GM12873 (cell line): ENCODE measurements at regions not wholly inside any gene's neighbourhood (a gene's known extent, or its start where the extent isn't known, plus 50 kb on each side); places are given as distances from the start of the nearest gene placed in this dataset.

ENCODE experiments used
- TF ChIP-seq, protein P1 (sequence below): IDR thresholded peaks from 2 replicates; pipeline ENCODE4 v1.5.1; 2012; ENCODE audit warnings: low read depth, mild to moderate bottlenecking, moderate library complexity, low read length, control low read depth; ENCODE audit not compliant: insufficient read depth; ENCODE audit errors: missing control alignments

GRCh38 chr1:4408380-4408779 lies 246.0 kb upstream of the AJAP1 start:
- TF ChIP-seq, protein P1, sequence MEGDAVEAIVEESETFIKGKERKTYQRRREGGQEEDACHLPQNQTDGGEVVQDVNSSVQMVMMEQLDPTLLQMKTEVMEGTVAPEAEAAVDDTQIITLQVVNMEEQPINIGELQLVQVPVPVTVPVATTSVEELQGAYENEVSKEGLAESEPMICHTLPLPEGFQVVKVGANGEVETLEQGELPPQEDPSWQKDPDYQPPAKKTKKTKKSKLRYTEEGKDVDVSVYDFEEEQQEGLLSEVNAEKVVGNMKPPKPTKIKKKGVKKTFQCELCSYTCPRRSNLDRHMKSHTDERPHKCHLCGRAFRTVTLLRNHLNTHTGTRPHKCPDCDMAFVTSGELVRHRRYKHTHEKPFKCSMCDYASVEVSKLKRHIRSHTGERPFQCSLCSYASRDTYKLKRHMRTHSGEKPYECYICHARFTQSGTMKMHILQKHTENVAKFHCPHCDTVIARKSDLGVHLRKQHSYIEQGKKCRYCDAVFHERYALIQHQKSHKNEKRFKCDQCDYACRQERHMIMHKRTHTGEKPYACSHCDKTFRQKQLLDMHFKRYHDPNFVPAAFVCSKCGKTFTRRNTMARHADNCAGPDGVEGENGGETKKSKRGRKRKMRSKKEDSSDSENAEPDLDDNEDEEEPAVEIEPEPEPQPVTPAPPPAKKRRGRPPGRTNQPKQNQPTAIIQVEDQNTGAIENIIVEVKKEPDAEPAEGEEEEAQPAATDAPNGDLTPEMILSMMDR = no peak

DNA sequence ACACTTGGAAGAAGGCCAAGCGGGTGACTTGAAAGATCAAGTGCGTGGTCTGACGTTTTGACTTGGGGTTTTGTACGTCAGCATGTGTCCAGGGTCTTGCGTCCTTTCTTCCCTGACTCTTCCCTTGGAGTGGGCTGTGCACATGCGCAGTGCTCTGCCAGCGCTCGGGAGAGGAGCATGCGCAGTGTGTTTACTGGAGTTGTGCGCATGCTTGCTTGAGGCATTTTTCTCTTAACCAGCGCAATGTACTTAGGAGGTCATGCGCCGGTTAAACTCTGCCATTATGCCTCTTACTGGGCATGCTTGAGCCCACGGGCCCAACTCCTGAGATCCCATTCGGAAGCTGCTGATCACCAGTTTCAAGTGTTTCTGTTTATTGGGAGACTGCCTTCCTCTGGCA lies 242.5 kb upstream of the AJAP1 start:
- TF ChIP-seq, protein P1 = no peak

DNA sequence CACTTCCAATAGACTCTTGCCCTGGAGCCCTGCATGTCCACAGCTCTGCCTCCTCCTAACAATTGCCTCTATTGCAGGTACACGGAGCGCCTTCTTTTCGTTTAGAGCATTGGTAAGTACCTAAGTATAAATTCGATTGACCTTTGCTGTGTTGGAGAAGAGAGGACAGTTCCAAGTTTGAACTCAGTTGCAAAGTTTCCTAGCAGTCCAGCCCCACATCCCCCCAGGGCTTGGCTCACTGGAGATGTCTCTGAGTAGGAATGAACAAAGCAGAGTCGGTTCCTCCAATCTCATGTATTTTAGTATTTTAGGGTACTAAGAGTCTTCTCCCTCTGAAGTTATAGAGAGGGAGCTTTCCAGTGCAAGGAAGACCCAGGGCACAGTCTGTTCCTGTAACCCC lies 238.9 kb upstream of the AJAP1 start:
- TF ChIP-seq, protein P1 = no peak

DNA sequence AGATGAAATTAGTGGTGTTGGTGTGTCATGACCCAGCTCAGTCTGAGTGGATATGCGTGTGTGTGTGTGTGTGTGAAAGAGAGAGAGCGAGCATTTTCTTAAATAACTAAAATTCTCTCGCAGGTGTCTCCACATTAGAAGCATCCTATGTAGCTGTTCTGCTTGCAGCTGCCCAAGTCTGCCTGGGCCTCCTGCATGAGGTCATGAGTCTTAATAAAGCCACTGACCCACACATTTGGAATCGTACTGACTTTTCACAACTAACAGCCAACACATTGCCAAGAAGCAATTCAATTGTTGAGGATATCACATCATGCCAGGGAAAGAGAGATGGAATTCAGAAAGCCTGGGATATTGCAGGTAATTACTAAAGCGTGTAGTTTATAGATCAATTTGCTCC lies 238.2 kb upstream of the AJAP1 start:
- TF ChIP-seq, protein P1 = no peak

DNA sequence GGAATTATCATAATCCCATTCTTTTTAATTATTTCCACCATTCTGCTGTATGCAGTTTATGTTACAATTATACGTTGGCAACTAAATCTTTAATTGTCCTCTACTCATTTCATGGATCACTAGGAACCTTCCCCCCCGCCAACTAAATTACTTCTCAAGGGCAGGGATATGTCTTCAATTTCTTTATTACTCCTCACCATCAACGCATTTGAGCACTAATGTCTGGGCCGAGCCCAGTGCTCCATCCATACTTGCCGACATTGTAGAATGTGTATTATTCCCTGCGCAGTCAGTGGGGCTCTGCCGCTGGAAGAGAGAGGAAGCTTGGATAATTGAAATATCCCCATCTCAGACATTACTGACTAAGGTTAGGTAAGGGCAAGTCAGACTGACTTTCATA lies 236.4 kb upstream of the AJAP1 start:
- TF ChIP-seq, protein P1 = no peak

GRCh38 chr1:4421986-4422385 lies 232.4 kb upstream of the AJAP1 start:
- TF ChIP-seq, protein P1 = no peak

DNA sequence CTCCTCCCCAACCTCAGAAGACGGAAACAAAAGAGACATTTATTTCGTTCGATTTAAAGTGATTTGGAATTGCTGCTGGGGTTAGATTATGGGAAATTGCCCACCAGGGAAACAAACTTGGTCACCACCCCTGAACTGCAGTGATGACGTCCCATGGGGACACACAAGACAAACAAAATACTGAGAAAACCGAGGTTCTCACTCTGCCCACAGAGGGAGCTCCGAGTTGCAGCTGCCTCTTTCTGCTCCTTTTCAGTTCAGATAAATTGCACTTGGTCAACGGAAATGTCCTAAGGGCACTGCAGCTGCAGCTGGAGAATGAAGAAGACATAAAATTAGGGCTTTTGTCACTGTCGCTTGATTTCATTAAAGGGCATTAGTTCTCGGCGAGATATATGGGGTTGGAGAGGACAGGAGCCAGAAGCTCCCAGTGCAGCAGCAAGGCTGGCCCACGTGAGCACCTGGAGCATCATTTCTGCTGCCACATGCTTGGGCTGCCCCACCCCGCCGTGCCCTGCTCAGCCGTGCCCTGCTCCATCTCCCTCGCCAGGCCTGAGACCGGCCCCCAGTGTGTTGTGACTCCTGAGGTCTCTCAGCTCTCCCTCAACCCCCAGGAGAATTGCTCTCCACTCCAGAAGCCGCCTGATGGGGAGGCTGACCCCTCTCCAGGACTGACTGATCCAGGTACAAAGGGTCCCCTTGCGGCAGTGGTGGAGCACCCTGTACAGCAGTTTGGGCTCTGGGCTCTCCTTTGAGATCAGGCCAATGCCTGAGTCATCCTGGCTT lies 231.7 kb upstream of the AJAP1 start:
- TF ChIP-seq, protein P1 = no peak
